ENCODE measurements at regions not wholly inside any gene's neighbourhood (a gene's known extent, or its start where the extent isn't known, plus 50 kb on each side); places are given as distances from the start of the nearest gene placed in this dataset.
"Not testable (repeated sequence)": the region's sequence is repeated elsewhere in the genome, so short reads cannot be mapped to it uniquely, and the experiment has no call there.

GRCh38 chr2:8251291-8251690, 430.6 kb upstream of the ID2 start:
- H3K27me3 Mint-ChIP-seq: no peaks in the 10 kb centered on the region
- peaks cover 10% of the 10 kb centered on the region in 2 donors for H3K4me1 Mint-ChIP-seq (ENCODE audit: low read depth in 2 of 2)
- H3K9me3 Mint-ChIP-seq: peaks cover 2 to 3% of the 10 kb centered on the region in 2 donors
- H3K27ac Mint-ChIP-seq: no peak overlapping the region
- peaks cover 3% of the 10 kb centered on the region for H3K36me3 Mint-ChIP-seq (ENCODE audit: insufficient read depth)
- no peak for DNase-seq
- ATAC-seq (replicated peaks): no peak
- H3K4me3 Mint-ChIP-seq: no peak overlapping the region

GRCh38 chr2:8251856-8252255, 430.0 kb upstream of the ID2 start:
- Mint-ChIP-seq H3K9me3 (peaks cover 0 to 2% of the 10 kb centered on the region in 2 donors), H3K4me3 (no peak overlapping the region), H3K27me3 (no peaks in the 10 kb centered on the region), H3K36me3 (ENCODE audit: insufficient read depth) (peaks cover 3% of the 10 kb centered on the region), H3K4me1 (ENCODE audit: low read depth in 2 of 2) (peaks cover 10% of the 10 kb centered on the region in 2 donors), H3K27ac (no peak overlapping the region)
- ATAC-seq (replicated peaks) (no peak), DNase-seq (no peak)

- H3K9me3 Mint-ChIP-seq: peaks cover 0 to 2% of the 10 kb centered on the region in 2 donors
- H3K27ac Mint-ChIP-seq: peak overlapping the region; percentile 67 to 79
- DNase-seq (no peak), ATAC-seq (replicated peaks) (no peak)
- no peak overlapping the region for H3K4me3 Mint-ChIP-seq
- peaks cover 10% of the 10 kb centered on the region in 2 donors for H3K4me1 Mint-ChIP-seq (ENCODE audit: low read depth in 2 of 2)
- no peaks in the 10 kb centered on the region for H3K27me3 Mint-ChIP-seq
- peaks cover 3% of the 10 kb centered on the region for H3K36me3 Mint-ChIP-seq (ENCODE audit: insufficient read depth)
These were observed 428.7 kb upstream of the ID2 start for GRCh38 chr2:8252997-8253694.

- Mint-ChIP-seq H3K36me3 (ENCODE audit: insufficient read depth) (peaks cover 3% of the 10 kb centered on the region), H3K27ac (peak overlapping the region in 1 of 2 donors; percentile 67), H3K4me3 (no peak overlapping the region), H3K9me3 (peaks cover 0 to 2% of the 10 kb centered on the region in 2 donors), H3K4me1 (ENCODE audit: low read depth in 2 of 2) (peaks cover 10% of the 10 kb centered on the region in 2 donors), H3K27me3 (no peaks in the 10 kb centered on the region)
- DNase-seq: no peak
- ATAC-seq (replicated peaks): no peak
These were observed 428.1 kb upstream of the ID2 start for GRCh38 chr2:8253781-8254180.

GRCh38 chr2:8254214-8254613, 427.6 kb upstream of the ID2 start:
- H3K27me3 Mint-ChIP-seq; H3K36me3 Mint-ChIP-seq (ENCODE audit: insufficient read depth); ATAC-seq (replicated peaks); DNase-seq; H3K27ac Mint-ChIP-seq; H3K9me3 Mint-ChIP-seq; H3K4me3 Mint-ChIP-seq: not testable (repeated sequence)
- H3K4me1 Mint-ChIP-seq (ENCODE audit: low read depth in 2 of 2): peaks cover 10% of the 10 kb centered on the region in 2 donors

GRCh38 chr2:8254791-8255447, 426.9 kb upstream of the ID2 start:
- Mint-ChIP-seq H3K4me3 (no peak overlapping the region), H3K9me3 (peaks cover 0 to 2% of the 10 kb centered on the region in 2 donors), H3K27ac (peak overlapping the region in 1 of 2 donors; percentile 44), H3K27me3 (no peaks in the 10 kb centered on the region), H3K36me3 (ENCODE audit: insufficient read depth) (no peaks in the 10 kb centered on the region), H3K4me1 (ENCODE audit: low read depth in 2 of 2) (peaks cover 10% of the 10 kb centered on the region in 2 donors)
- DNase-seq: no peak
- no peak for ATAC-seq (replicated peaks)

GRCh38 chr2:8255448-8255800, 426.4 kb upstream of the ID2 start:
- Mint-ChIP-seq H3K36me3 (ENCODE audit: insufficient read depth) (no peaks in the 10 kb centered on the region), H3K9me3 (peaks cover 0 to under 1% of the 10 kb centered on the region in 2 donors)

GRCh38 chr2:8256905-8257304, 425.0 kb upstream of the ID2 start:
- no peaks in the 10 kb centered on the region for H3K36me3 Mint-ChIP-seq (ENCODE audit: insufficient read depth)
- peaks cover 10% of the 10 kb centered on the region in 2 donors for H3K4me1 Mint-ChIP-seq (ENCODE audit: low read depth in 2 of 2)

More at GRCh38 chr2:8255448-8255800, 426.4 kb upstream of the ID2 start:
- Mint-ChIP-seq H3K4me3 (no peak overlapping the region), H3K4me1 (ENCODE audit: low read depth in 2 of 2) (peaks cover 10% of the 10 kb centered on the region in 2 donors), H3K27me3 (no peaks in the 10 kb centered on the region), H3K27ac (peak overlapping the region in 1 of 2 donors; percentile 44)
- DNase-seq: no peak
- no peak for ATAC-seq (replicated peaks)

GRCh38 chr2:8257502-8257901, 424.4 kb upstream of the ID2 start:
- Mint-ChIP-seq H3K9me3 (no peaks in the 10 kb centered on the region), H3K36me3 (ENCODE audit: insufficient read depth) (no peaks in the 10 kb centered on the region), H3K4me1 (ENCODE audit: low read depth in 2 of 2) (peaks cover 10% of the 10 kb centered on the region in 2 donors), H3K27ac (no peak overlapping the region), H3K27me3 (no peaks in the 10 kb centered on the region), H3K4me3 (no peak overlapping the region)
- DNase-seq: no peak
- ATAC-seq (replicated peaks): no peak

More at GRCh38 chr2:8256905-8257304, 425.0 kb upstream of the ID2 start:
- H3K9me3 Mint-ChIP-seq: no peaks in the 10 kb centered on the region
- H3K4me3 Mint-ChIP-seq: no peak overlapping the region
- no peak overlapping the region for H3K27ac Mint-ChIP-seq
- no peaks in the 10 kb centered on the region for H3K27me3 Mint-ChIP-seq
- no peak for ATAC-seq (replicated peaks)
- no peak for DNase-seq

GRCh38 chr2:8258406-8258805, 423.4 kb upstream of the ID2 start:
- Mint-ChIP-seq H3K4me1 (ENCODE audit: low read depth in 2 of 2) (peaks cover 10% of the 10 kb centered on the region in 2 donors), H3K27ac (no peak overlapping the region), H3K4me3 (no peak overlapping the region), H3K9me3 (no peaks in the 10 kb centered on the region), H3K27me3 (no peaks in the 10 kb centered on the region), H3K36me3 (ENCODE audit: insufficient read depth) (no peaks in the 10 kb centered on the region)
- ATAC-seq (replicated peaks): no peak
- no peak for DNase-seq

GRCh38 chr2:8259106-8259840, 422.6 kb upstream of the ID2 start:
- H3K9me3 Mint-ChIP-seq: no peaks in the 10 kb centered on the region
- no peak overlapping the region for H3K27ac Mint-ChIP-seq
- no peak for DNase-seq
- no peaks in the 10 kb centered on the region for H3K27me3 Mint-ChIP-seq
- no peaks in the 10 kb centered on the region for H3K36me3 Mint-ChIP-seq (ENCODE audit: insufficient read depth)
- no peak overlapping the region for H3K4me3 Mint-ChIP-seq
- ATAC-seq (replicated peaks): no peak
- peaks cover 2 to 3% of the 10 kb centered on the region in 2 donors for H3K4me1 Mint-ChIP-seq (ENCODE audit: low read depth in 2 of 2)

GRCh38 chr2:8259841-8260178, 422.0 kb upstream of the ID2 start:
- Mint-ChIP-seq H3K27me3 (no peaks in the 10 kb centered on the region), H3K4me1 (ENCODE audit: low read depth in 2 of 2) (no peaks in the 10 kb centered on the region), H3K9me3 (no peaks in the 10 kb centered on the region), H3K36me3 (ENCODE audit: insufficient read depth) (no peaks in the 10 kb centered on the region), H3K27ac (no peak overlapping the region), H3K4me3 (no peak overlapping the region)
- ATAC-seq (replicated peaks): no peak
- DNase-seq: no peak

- ATAC-seq (replicated peaks): no peak
- no peak overlapping the region for H3K27ac Mint-ChIP-seq
- no peak for DNase-seq
- no peaks in the 10 kb centered on the region for H3K4me1 Mint-ChIP-seq (ENCODE audit: low read depth in 2 of 2)
- H3K4me3 Mint-ChIP-seq: no peak overlapping the region
- no peaks in the 10 kb centered on the region for H3K9me3 Mint-ChIP-seq
- H3K27me3 Mint-ChIP-seq: no peaks in the 10 kb centered on the region
- H3K36me3 Mint-ChIP-seq (ENCODE audit: insufficient read depth): no peaks in the 10 kb centered on the region
These were observed 421.6 kb upstream of the ID2 start for GRCh38 chr2:8260213-8260612.

GRCh38 chr2:8263901-8264300, 418.0 kb upstream of the ID2 start:
- DNase-seq (no peak), ATAC-seq (replicated peaks) (no peak)
- Mint-ChIP-seq H3K9me3 (no peaks in the 10 kb centered on the region), H3K4me1 (ENCODE audit: low read depth in 2 of 2) (peaks cover 0 to 3% of the 10 kb centered on the region in 2 donors), H3K4me3 (no peak overlapping the region), H3K27ac (no peak overlapping the region), H3K36me3 (ENCODE audit: insufficient read depth) (no peaks in the 10 kb centered on the region), H3K27me3 (no peaks in the 10 kb centered on the region)
